ENCODE measurements at regions not wholly inside any gene's neighbourhood (a gene's known extent, or its start where the extent isn't known, plus 50 kb on each side); places are given as distances from the start of the nearest gene placed in this dataset.

DNA sequence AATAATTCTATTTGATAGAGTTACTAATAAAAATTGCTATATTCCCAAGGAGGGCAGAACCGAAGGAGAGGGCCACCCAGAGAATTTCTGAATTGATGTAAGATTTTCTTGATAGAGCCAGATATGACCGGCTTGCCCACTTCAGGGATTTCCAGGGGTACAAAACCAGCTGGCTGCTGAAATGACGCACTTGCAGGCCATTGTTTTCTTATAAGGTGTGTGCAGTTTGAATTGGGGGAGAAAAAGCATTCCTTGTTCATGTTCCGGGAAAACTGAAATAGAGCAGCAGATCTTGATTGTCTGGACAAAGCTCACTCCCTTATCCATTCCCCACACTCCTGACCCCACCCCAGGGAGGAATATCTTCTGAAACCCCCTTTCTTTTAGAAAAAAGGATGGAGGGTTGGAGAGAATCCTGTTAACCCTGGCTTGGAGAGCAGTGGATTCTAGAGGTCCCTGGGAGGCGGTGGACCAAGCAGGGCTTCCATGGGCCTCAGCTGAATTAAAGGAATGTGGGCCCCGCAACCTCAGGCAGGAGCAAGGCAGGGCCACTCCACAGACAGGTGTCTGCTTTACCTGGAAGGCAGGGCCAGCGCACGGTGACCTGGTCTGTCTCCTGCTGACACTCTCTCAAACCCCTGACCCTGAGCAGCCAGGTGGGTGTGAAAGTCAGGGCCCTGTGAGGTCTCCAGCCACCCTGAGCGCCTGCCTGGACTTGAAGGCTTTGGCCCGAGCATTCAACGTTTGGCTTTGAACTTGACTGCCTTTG is 96.4 kb downstream of the TMEM170B start:
- DNase-seq: no peak

GRCh38 chr6:11634948-11635347 is 97.4 kb downstream of the TMEM170B start:
- no peak for DNase-seq

DNA sequence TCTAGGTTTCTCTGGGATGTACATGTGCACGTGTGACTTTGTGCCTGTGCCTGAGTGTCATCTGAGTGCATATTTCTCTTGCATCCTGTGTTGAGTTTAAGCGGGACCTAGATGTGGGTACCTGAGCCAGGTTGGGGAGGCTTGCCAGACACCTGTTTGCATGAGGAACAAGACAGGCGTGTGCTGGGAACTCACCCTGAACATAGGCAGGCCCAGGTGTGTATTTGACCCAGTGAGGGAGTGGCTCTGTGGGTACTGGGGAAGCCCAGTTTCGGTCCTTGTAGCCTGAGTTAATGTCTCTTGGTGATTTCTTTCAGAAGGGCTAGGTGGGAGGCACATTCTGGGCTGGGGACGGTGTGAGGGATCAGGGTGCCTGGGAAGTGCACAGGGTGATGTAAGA is 98.6 kb downstream of the TMEM170B start:
- no peak for DNase-seq

- no peak for DNase-seq
Observed at GRCh38 chr6:11637266-11637665, 99.7 kb downstream of the TMEM170B start.

GRCh38 chr6:11639376-11640235 is 102.1 kb downstream of the TMEM170B start:
- no peak for DNase-seq

DNA sequence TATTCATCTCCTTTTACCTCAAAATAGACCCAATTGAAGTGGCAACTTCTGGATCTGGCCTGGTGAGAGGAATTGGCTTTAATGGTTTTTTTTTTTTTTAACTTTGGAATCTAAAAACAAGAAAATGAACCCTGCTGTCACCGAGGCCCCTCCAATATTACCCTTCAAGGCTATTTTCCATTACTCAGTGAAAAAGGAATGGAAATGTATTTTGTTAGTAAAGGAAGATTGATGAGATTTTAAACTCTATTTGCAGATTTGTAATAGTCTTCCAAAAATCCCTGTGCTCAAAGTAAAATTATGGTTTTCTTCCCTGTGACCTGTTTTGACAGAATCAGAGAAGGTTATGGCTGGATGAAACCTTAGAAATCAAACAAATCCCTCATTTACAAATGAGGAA is 102.9 kb downstream of the TMEM170B start:
- DNase-seq: no peak

DNA sequence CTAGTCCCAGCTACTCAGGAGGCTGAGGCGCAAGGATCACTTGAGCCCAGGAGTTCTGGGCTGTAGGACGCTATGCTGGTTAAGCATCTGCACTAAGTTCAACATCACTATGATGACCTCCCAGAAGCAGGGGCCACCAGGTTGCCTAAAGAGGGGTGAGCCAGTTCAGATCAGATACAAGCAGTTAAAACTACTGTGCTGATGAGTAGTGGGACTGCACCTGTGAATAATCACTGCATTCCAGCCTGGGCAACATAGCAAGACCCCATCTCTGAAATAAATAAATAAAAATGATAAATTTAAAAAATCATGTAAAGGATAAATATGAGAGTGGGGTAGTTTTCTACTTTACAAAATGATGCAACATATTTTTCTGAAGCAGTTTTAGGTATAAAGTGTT is 106.5 kb downstream of the TMEM170B start:
- DNase-seq: no peak

DNA sequence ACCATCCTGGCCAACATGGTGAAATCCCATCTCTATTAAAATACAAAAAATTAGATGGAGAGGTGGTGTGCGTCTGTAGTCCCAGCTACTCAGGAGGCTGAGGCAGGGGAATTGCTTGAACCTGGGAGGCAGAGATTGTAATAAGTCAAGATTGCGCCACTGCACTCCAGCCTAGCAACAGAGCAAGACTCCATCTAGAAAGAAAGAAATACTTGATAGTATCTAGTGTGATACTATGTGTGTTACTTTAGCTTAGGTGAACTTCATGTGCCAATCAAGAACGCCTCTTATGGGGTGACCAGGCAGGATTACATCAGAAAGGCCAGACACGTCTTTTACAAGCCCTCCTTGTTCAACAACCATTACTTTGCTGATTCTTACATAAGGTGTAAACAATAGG is 107.1 kb downstream of the TMEM170B start:
- DNase-seq: no peak

GRCh38 chr6:11645016-11645415 is 107.5 kb downstream of the TMEM170B start:
- DNase-seq: no peak

- no peak for DNase-seq
Observed at GRCh38 chr6:11648436-11648775, 110.9 kb downstream of the TMEM170B start.

DNA sequence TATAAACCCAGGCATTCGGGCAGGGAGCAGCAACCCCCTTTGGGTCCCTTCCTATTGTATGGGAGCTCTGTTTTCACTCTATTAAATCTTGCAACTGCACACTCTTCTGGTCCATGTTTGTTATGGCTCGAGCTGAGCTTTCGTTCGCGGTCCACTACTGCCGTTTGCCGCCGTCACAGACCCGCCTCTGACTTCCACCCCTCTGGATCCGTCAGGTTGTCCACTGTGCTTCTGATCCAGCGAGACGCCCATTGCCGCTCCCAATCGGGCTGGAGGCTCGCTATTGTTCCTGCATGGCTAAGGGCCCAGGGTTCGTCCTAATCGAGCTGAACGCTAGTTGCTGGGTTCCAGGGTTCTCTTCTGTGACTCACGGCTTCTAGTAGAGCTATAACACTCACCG is 111.3 kb downstream of the TMEM170B start:
- no peak for DNase-seq

DNA sequence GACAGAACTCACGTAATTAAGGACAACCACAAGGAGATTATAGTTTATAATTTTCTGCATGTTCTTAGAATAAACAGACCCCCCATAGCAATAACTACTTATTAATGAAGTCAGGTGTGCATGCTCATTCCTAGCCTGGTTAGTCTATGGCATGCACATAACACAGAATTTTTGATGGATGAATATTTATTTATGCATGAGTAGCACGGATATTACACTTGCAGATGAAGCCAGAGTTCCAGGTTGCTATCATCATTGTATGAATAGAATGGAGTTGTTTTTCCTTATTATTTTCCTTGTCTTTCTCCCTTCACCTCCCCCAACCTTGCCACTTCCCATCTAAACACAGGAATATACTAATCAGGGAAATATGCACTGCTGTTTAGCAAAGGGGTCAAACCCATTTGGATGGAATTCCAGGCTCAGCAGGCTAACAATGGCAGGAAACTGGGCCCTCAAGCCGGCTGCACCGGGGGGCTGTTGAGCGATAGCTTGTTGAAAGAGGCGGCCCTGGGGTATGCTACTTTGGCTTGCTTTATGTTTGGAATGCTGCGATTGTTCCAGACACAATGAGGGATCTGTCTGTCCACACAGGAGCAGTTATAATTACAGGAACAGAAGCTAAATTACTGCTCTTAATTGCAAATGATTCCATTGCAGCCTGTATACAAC is 112.6 kb downstream of the TMEM170B start:
- no peak for DNase-seq

- no peak for DNase-seq
Observed at GRCh38 chr6:11650711-11651110, 113.2 kb downstream of the TMEM170B start.

- peak; percentile 25 for DNase-seq
Observed at GRCh38 chr6:11653028-11653583, 115.6 kb downstream of the TMEM170B start.

- DNase-seq: no peak
Observed at GRCh38 chr6:11654876-11655275, 117.3 kb downstream of the TMEM170B start.

DNA sequence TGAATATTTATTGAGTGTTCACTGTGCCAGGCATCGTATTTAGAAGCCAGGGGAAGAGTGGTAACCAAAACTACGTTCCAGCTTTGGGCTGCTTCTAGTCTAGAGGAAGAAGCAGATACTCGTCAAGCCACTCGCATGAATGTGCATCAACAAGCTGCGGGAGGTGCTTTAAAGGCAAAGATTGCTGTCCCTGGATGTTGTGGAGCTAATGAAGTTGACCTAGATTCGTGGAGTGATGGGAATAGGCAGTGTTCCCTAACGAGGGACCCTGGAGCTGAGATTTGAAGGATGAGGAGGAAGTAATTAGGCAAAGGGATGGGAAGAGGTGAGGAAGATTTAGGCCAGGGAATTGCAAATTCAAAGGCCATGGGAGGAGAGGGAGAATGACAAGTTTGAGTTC is 118.9 kb downstream of the TMEM170B start:
- no peak for DNase-seq

- DNase-seq: no peak
Observed at GRCh38 chr6:11659757-11660156, 118.8 kb downstream of the ADTRP start.

- DNase-seq: no peak
Observed at GRCh38 chr6:11662323-11662722, 116.3 kb downstream of the ADTRP start.

GRCh38 chr6:11663519-11663918 is 115.1 kb downstream of the ADTRP start:
- no peak for DNase-seq
